A549 (cell line): ENCODE measurements at regions not wholly inside any gene's neighbourhood (a gene's known extent, or its start where the extent isn't known, plus 50 kb on each side); places are given as distances from the start of the nearest gene placed in this dataset.

Source experiments
- EP300 ChIP-seq, 2 experiments: fragments of >200 bp; sonication (Bioruptor Twin); formaldehyde crosslinking; IDR thresholded peaks; 2 replicates in 1 of 2; 3 replicates in 1 of 2; pipeline ENCODE4 v1.6.1; 2016 to 2017
- FOSL2 ChIP-seq, 2 experiments: fragments of 450-650 bp in 1 of 2; fragments of >200 bp in 1 of 2; sonication (Bioruptor Twin) in 1 of 2; formaldehyde crosslinking; IDR thresholded peaks; 2 replicates each; pipeline versions ENCODE4 v1.5.0 to v1.6.1; 2016 to 2020; ENCODE audit warnings: mild to moderate bottlenecking in 1 of 2, moderate library complexity in 1 of 2
- KDM1A ChIP-seq: fragments of 200-600 bp; sonication (generic); IDR thresholded peaks from 2 replicates; pipeline ENCODE4 v1.6.1; 2016; ENCODE audit warnings: low read depth, mild to moderate bottlenecking
- MYC ChIP-seq: IDR thresholded peaks from 2 replicates; pipeline ENCODE4 v1.6.1; 2012; ENCODE audit warnings: mild to moderate bottlenecking, inconsistent platforms, low read length, improper control_type of control experiment, borderline replicate concordance
- ZC3H11A ChIP-seq: fragments of 450-650 bp; IDR thresholded peaks from 2 replicates; pipeline ENCODE4 v1.6.1; 2014; ENCODE audit warnings: antibody characterized with exemption, mild to moderate bottlenecking
- TF ChIP-seq, protein P1 (sequence below): fragments of >200 bp; sonication (Bioruptor Twin); formaldehyde crosslinking; IDR thresholded peaks from 3 replicates; pipeline ENCODE4 v1.5.1; 2016

DNA sequence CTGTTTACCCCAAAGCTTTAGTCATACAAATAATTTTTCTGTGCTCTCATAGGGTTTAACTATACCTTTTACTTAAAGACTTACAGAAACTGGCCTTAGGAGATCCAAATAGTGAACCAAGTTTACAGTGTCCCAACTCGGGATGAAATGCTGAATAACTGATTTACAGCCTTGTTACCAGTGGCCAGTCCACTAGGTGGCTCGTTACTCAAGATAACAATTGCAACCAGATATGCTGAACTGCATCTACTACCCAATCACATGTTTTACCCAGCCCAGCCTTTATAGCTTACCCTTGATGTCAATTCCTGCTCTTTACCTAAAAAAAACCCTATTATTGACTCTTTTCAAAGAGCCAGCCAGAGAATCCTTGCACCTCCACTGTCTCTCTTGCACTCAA, 1148.8 kb upstream of the ADGRL4 start:
- TF ChIP-seq, protein P1, sequence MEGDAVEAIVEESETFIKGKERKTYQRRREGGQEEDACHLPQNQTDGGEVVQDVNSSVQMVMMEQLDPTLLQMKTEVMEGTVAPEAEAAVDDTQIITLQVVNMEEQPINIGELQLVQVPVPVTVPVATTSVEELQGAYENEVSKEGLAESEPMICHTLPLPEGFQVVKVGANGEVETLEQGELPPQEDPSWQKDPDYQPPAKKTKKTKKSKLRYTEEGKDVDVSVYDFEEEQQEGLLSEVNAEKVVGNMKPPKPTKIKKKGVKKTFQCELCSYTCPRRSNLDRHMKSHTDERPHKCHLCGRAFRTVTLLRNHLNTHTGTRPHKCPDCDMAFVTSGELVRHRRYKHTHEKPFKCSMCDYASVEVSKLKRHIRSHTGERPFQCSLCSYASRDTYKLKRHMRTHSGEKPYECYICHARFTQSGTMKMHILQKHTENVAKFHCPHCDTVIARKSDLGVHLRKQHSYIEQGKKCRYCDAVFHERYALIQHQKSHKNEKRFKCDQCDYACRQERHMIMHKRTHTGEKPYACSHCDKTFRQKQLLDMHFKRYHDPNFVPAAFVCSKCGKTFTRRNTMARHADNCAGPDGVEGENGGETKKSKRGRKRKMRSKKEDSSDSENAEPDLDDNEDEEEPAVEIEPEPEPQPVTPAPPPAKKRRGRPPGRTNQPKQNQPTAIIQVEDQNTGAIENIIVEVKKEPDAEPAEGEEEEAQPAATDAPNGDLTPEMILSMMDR = no peak
- TF ChIP-seq ZC3H11A = no peak
- no peak for TF ChIP-seq EP300 (IDR thresholded peaks at IDR 0.05)
- TF ChIP-seq MYC = no peak
- no peak for TF ChIP-seq FOSL2 (IDR thresholded peaks at IDR 0.05)
- TF ChIP-seq FOSL2 (CRISPR knock-in tag; IDR thresholded peaks at IDR 0.05) = no peak
- no peak for TF ChIP-seq KDM1A
